HepG2 (cell line): ENCODE measurements at regions not wholly inside any gene's neighbourhood (a gene's known extent, or its start where the extent isn't known, plus 50 kb on each side); places are given as distances from the start of the nearest gene placed in this dataset.

Experiments
- ATAC-seq: fragments of 200-7000 bp; cut with Tn5 transposase; 3 replicates; pipeline ENCODE4 v1.9.1; 2020; ENCODE audit warnings: mild to moderate bottlenecking, moderate library complexity
- BruUV-seq: library from RNA; stranded (reverse); fragments of 400-500 nt; replicated peaks from 2 replicates; lab custom pipeline; 2021; lab: Mats Ljungman, UMichigan
- CTCF ChIA-PET: fragments of 300-600 bp; formaldehyde crosslinking; extraction: SDS; loops from one replicate; lab custom pipeline; 2021; ENCODE audit warnings: low total read pairs, inconsistent platforms, low intra/inter-chr PET ratio; lab: Yijun Ruan, JAX
- POLR2A ChIA-PET: fragments of 350-600 bp; sonication (Branson Sonifier 250); formaldehyde crosslinking; loops from one replicate; lab custom pipeline; 2020; ENCODE audit warnings: antibody characterized with exemption, inconsistent platforms; lab: Yijun Ruan, JAX
- DNase-seq: peaks from one replicate; pipeline ENCODE4 v3.0.0-alpha.2; 2015; ENCODE audit warnings: low spot score
- FAIRE-seq: peaks from 3 replicates; lab custom pipeline; 2011; peaks lifted over from hg19 to GRCh38; lab: Jason Lieb, UNC
- H2AFZ ChIP-seq: one replicate; pipeline ENCODE4 v1.6.1; 2011; ENCODE audit warnings: low read length, inconsistent platforms
- H3K27ac ChIP-seq: fragments of 300-600 bp; 3 replicates; pipeline ENCODE4 v1.8.0; 2011; ENCODE audit warnings: mixed run types, mild to moderate bottlenecking, mixed read lengths, low read length, inconsistent platforms; ENCODE audit not compliant: insufficient read depth; ENCODE audit errors: extremely low read length
- H3K27me3 ChIP-seq, 2 experiments: fragments of 200-600 bp in 1 of 2; 2 replicates in 1 of 2; 3 replicates in 1 of 2; pipeline versions ENCODE4 v1.6.0 to v1.8.0; 2011; ENCODE audit warnings: low read length in 2 of 2, mild to moderate bottlenecking in 2 of 2, moderate library complexity in 2 of 2, inconsistent platforms in 1 of 2; ENCODE audit not compliant: insufficient read depth in 2 of 2, control insufficient read depth in 1 of 2
- H3K36me3 ChIP-seq, 2 experiments: fragments of 200-600 bp in 1 of 2; replicated peaks in 1 of 2; 2 replicates in 1 of 2; 3 replicates in 1 of 2; pipeline versions ENCODE4 v1.5.1 to v1.8.0; 2011; ENCODE audit warnings: low read length in 2 of 2, inconsistent platforms in 1 of 2; ENCODE audit not compliant: insufficient read depth in 2 of 2, control insufficient read depth in 1 of 2
- H3K4me1 ChIP-seq: 2 replicates; pipeline ENCODE4 v1.5.1; 2012; ENCODE audit warnings: low read length, inconsistent platforms; ENCODE audit not compliant: insufficient read depth
- H3K4me2 ChIP-seq: 2 replicates; pipeline ENCODE4 v1.6.0; 2011; ENCODE audit warnings: low read depth, low read length, inconsistent platforms
- H3K4me3 ChIP-seq, 3 experiments: fragments of 200-600 bp in 1 of 3; sonication (generic), shearing (Covaris generic) in 1 of 3; replicated peaks in 1 of 3; 2 replicates each; pipeline ENCODE4 v1.5.1; 2011 to 2016; ENCODE audit warnings: low read length in 3 of 3, inconsistent platforms in 2 of 3, low read depth in 2 of 3, mild to moderate bottlenecking in 2 of 3, control low read depth in 1 of 3, mixed read lengths in 1 of 3; ENCODE audit not compliant: insufficient read depth in 1 of 3
- H3K79me2 ChIP-seq: one replicate; pipeline ENCODE4 v1.6.1; 2011; ENCODE audit warnings: low read length, inconsistent platforms; ENCODE audit not compliant: insufficient read depth
- H3K9ac ChIP-seq: 2 replicates; pipeline ENCODE4 v1.6.0; 2011; ENCODE audit warnings: mild to moderate bottlenecking, low read depth, low read length, inconsistent platforms; ENCODE audit not compliant: insufficient read depth
- H3K9me3 ChIP-seq: 2 replicates; pipeline ENCODE4 v1.5.1; 2012; ENCODE audit warnings: mild to moderate bottlenecking, low read length
- H4K20me1 ChIP-seq: 2 replicates; pipeline ENCODE4 v1.6.0; 2011; ENCODE audit warnings: inconsistent platforms, mild to moderate bottlenecking, low read length, moderate library complexity; ENCODE audit not compliant: insufficient read depth
- RBM39 ChIP-seq: fragments of 200-400 bp; formaldehyde crosslinking; IDR thresholded peaks from one replicate; pipeline ENCODE4 v1.6.1; 2018; ENCODE audit warnings: antibody characterized with exemption, mild to moderate bottlenecking, low read depth, low read length; ENCODE audit not compliant: poor library complexity, severe bottlenecking
- ZFP37 ChIP-seq: sonication (generic); formaldehyde crosslinking; IDR thresholded peaks from 2 replicates; pipeline ENCODE4 v1.4.0; 2020; ENCODE audit warnings: missing genetic modification reagents, borderline replicate concordance
- ZNF674 ChIP-seq: sonication (generic); formaldehyde crosslinking; IDR thresholded peaks from 2 replicates; pipeline ENCODE4 v1.5.0; 2020; ENCODE audit warnings: low read depth, mild to moderate bottlenecking, missing genetic modification reagents
- WGBS: methylation state at CpG from one replicate; pipeline ENCODE4 v1.1.6; 2017; ENCODE audit warnings: low lambda C conversion rate; 5-methylcytosine and 5-hydroxymethylcytosine counted together
- in situ Hi-C: cut with HindIII; loops from 2 replicates; pipeline ENCODE4 v1.10.0; 2017; ENCODE audit warnings: low pct_unique_long_range_greater_than_20kb; ENCODE audit not compliant: extremely low pct_ligation_motif_present
- intact Hi-C: fragments of 100-400 bp; cut with micrococcal nuclease; formaldehyde crosslinking; loops from one replicate; pipeline ENCODE4 v1.10.0; 2022; ENCODE audit not compliant: unreplicated experiment
- TF ChIP-seq, protein P1 (sequence below): fragments of 450-650 bp; IDR thresholded peaks from 2 replicates; pipeline ENCODE4 v1.6.1; 2016

GRCh38 chr10:124227055-124227975 lies 133.9 kb upstream of the CHST15 start:
- FAIRE-seq (no peak), DNase-seq (no peak), ATAC-seq (no peak)
- no peaks in the 10 kb centered on the region for H4K20me1 ChIP-seq
- H3K9me3 ChIP-seq = peaks cover 44% of the 10 kb centered on the region
- no peak overlapping the region for H3K4me2 ChIP-seq
- WGBS = 11% methylated on average over 13 of the region's 13 CpGs
- peaks cover 0 to 1% of the 10 kb centered on the region in 2 experiments; a peak in 3 of 5 replicates for H3K27me3 ChIP-seq
- in situ Hi-C loops (no loop called here), intact Hi-C loops (no loop called here)
- H3K4me3 ChIP-seq = no peak overlapping the region
- H2AFZ ChIP-seq = no peak overlapping the region
- CTCF ChIA-PET = no interaction called here
- H3K36me3 ChIP-seq = no peaks in the 10 kb centered on the region
- no peak for TF ChIP-seq ZFP37 (CRISPR knock-in tag)
- TF ChIP-seq, protein P1, sequence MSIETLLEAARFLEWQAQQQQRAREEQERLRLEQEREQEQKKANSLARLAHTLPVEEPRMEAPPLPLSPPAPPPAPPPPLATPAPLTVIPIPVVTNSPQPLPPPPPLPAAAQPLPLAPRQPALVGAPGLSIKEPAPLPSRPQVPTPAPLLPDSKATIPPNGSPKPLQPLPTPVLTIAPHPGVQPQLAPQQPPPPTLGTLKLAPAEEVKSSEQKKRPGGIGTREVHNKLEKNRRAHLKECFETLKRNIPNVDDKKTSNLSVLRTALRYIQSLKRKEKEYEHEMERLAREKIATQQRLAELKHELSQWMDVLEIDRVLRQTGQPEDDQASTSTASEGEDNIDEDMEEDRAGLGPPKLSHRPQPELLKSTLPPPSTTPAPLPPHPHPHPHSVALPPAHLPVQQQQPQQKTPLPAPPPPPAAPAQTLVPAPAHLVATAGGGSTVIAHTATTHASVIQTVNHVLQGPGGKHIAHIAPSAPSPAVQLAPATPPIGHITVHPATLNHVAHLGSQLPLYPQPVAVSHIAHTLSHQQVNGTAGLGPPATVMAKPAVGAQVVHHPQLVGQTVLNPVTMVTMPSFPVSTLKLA = peak; percentile 93
- POLR2A ChIA-PET = no interaction called here
- no peaks in the 10 kb centered on the region for H3K79me2 ChIP-seq
- no peak overlapping the region for H3K9ac ChIP-seq
- BruUV-seq = no TSS peak
- no peaks in the 10 kb centered on the region for H3K4me1 ChIP-seq
- H3K27ac ChIP-seq = no peak overlapping the region

- WGBS = 42% methylated on average over 18 of the region's 18 CpGs
- no TSS peak for BruUV-seq
These were observed 133.1 kb upstream of the CHST15 start for GRCh38 chr10:124226271-124227054.

More at GRCh38 chr10:124226271-124227054, 133.1 kb upstream of the CHST15 start:
- Histone ChIP-seq H3K4me1 (no peaks in the 10 kb centered on the region), H3K9ac (no peak overlapping the region), H4K20me1 (no peaks in the 10 kb centered on the region), H3K36me3 (no peaks in the 10 kb centered on the region), H3K27me3 (peaks cover 0 to 5% of the 10 kb centered on the region in 2 experiments; a peak in 2 of 5 replicates), H3K27ac (no peak overlapping the region), H3K4me2 (no peak overlapping the region), H3K4me3 (no peak overlapping the region), H2AFZ (no peak overlapping the region), H3K9me3 (peaks cover 44% of the 10 kb centered on the region), H3K79me2 (no peaks in the 10 kb centered on the region)
- POLR2A ChIA-PET = no interaction called here
- in situ Hi-C loops (no loop called here), intact Hi-C loops (no loop called here)
- ATAC-seq (no peak), DNase-seq (no peak), FAIRE-seq (no peak)
- CTCF ChIA-PET = no interaction called here
- TF ChIP-seq, protein P1 = peak; percentile 32; the same call in 1 of the 2 replicates
- no peak for TF ChIP-seq ZNF674
- TF ChIP-seq RBM39 = no peak
